ACHN (cell line): ENCODE measurements at regions not wholly inside any gene's neighbourhood (a gene's known extent, or its start where the extent isn't known, plus 50 kb on each side); places are given as distances from the start of the nearest gene placed in this dataset.

ENCODE experiments used
- DNase-seq: peaks from one replicate; pipeline ENCODE4 v3.0.0-alpha.2; 2015
- in situ Hi-C: cut with HindIII; loops from 2 replicates; pipeline ENCODE4 v1.10.0; 2017; ENCODE audit warnings: low sequenced_read_pairs, low pct_ligation_motif_present, low pct_unique_long_range_greater_than_20kb

DNA sequence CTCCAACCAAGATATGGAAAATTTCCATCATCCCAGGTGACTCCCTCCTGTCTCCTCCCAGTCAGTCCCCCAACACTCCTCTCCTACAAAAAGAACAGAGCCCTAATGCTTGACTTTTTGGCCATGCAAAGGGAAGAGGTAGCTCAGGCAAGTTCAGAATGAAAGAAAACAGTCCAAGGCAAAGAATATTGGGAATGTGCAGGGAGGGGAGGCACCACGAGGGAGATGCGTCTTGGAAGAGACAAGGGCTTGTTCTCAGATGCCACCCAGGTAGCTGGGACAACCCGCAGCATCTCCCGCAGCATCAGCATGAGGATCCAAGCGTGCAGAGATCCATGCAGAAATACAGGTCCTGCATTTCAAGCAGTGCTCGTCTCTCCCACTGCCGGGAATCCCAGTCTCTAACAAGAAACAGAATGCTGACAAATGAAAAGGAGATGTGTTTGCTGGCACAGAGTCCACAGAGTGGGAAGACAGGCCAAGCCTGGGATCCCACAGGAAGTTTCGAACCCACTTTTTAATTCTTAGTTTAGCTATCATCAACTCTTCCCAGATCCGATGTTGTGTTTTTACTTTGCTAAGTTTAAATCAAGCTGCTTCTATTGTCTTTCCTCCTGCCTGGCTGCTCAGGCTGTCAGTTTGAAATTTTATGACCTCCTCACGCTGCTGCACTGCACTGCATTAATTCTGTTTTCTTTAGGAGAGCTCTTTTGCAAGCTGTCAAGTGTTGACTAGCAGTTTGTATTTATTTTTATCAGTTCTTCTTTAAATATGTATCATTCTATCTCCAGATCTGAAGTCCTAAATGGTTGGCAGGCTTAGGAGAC lies 86.8 kb upstream of the OSMR start:
- no peak for DNase-seq
- in situ Hi-C loops = no loop called here

DNA sequence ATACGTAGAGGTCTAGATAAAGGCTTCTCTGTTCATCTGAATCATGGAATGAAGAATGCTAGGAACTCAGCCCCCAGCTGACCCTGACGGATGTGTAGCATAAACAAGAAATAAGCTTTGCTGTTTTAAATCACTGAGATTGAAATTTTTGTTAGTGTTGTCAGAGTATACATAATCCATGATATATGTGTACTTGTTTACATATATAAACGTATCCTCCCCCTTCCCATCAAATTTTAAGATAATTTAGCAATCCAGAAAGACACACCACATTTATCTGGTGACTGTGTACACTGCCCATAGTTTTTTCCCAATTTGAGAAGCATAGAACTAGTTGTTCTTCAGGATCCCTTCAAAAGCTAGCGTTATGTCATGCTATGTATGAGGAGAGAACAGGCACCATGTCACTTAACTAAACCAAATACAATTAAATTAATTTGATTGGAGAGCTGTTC lies 80.8 kb upstream of the OSMR start:
- DNase-seq = no peak
- in situ Hi-C loops = no loop called here

DNA sequence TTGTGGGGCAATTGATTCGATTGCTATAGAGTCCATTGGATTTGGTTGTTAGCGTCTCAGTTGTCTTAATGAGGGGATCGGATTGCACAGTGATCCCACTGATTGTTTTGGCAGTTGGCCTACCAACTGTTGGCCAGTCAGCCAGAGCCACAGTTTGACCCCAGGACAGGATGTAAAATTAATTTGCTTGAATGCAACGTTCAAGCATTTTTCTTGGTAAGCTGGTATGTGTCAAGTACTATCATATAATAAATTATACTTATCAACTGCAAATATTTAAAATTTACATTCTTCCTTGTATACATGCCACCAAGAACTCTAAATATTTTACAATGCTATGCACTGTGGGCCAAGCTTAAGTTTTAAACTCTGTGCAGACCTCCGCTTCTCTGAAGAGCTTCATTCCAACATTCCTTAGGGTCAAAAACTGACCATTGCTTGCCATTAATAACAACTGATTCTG lies 80.4 kb upstream of the OSMR start:
- no peak for DNase-seq
- in situ Hi-C loops = no loop called here

DNA sequence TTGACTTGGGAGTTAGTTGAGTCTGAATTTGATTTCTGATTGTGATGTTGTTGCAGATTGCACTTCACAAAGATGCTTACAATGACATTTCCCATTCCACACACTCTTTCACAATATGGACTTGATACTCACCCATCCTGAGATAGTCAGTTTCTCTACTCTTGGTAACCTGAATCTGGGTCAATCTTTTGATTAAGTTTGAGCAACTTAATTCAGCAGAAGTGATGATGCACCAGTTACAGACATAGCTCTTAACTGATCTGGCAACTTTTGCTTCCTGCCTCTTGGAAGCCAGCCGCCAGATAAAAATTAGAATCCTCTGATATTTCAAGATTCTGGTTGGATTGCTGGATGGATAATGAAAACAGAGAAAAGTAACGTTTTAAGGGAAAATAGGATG lies 79.7 kb upstream of the OSMR start:
- DNase-seq = no peak
- in situ Hi-C loops = no loop called here

DNA sequence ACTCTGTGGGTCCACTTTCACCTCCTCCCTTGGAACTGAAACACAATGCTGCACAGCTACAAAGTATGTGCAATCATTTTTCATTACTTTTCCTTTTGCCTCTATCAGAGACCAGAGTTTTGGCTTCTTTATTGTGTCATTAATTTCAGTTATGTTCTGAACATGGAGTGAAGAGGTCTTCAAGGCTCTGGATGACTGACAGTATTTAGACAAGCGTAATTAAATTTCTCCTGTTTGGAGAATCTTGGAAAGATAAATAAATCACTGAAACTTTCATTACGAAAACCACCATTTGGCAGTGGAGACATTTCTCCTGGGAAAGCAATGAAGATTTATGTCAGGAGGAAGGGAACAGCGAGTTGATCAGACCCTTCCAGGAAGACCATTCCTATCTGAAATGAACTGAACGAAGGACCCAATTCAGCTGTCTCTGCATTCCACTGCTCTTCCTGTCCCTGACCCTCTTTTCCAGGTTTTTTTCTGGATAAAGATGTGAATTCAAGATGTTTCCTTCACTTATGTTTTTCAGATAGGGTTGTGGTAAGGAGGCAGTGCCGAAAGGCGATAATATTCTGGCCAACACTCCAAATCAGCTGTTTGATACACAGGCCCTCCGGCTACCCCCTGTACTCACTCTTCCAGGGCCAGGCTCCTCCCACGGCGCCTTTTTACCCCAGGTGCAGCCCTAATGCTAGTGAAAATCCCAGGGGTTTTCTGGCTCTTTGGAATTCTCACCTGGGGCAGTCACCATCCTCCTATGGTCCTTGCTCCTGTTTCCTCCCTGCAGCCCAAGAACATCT lies 77.2 kb upstream of the OSMR start:
- in situ Hi-C loops = no loop called here
- DNase-seq = no peak

DNA sequence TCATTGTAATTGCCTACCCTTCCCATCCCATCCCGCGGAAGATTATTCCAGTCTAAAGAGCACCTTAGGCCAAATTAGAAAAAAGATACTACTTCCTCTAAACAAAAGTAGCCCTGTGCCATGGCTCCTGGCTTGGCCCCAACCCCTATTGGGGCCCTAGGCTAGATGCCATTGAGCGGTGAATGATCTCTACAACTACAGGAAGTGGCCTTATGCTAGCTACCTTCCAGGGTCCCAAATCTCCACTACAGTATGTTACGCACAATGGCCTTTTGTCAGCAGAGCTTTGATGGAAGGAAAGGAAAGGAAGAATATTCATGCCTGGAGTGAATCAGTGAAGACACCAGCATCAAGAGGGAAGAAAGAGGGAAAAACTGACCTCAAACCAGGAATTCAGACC lies 73.3 kb upstream of the OSMR start:
- DNase-seq = no peak
- in situ Hi-C loops = no loop called here

DNA sequence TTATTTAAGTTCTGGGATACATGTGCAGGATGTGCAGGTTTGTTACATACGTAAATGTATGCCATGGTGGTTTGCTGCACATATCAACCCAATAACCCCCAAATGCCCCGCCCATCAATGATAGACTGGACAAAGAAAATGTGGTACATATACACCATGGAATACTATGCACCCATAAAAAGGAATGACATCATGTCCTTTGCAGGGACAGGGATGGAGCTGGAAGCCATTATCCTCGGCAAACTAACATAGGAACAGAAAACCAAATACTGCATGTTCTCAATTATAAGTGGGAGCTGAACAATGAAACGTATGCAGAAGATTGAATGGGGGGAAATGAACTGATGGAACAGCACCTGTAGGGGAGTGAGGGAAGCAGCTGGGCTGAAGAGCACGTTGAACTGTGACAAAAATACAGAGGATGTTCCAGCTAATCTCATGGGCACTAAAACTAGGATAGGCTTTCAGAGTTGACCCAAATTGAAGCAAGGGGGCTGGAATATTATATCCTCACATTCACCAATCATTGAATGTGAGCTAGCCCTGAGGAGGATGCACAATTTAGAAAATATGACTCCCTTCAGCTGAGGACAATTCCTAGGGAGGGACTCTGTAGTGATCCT lies 70.5 kb upstream of the OSMR start:
- no peak for DNase-seq
- in situ Hi-C loops = no loop called here

DNA sequence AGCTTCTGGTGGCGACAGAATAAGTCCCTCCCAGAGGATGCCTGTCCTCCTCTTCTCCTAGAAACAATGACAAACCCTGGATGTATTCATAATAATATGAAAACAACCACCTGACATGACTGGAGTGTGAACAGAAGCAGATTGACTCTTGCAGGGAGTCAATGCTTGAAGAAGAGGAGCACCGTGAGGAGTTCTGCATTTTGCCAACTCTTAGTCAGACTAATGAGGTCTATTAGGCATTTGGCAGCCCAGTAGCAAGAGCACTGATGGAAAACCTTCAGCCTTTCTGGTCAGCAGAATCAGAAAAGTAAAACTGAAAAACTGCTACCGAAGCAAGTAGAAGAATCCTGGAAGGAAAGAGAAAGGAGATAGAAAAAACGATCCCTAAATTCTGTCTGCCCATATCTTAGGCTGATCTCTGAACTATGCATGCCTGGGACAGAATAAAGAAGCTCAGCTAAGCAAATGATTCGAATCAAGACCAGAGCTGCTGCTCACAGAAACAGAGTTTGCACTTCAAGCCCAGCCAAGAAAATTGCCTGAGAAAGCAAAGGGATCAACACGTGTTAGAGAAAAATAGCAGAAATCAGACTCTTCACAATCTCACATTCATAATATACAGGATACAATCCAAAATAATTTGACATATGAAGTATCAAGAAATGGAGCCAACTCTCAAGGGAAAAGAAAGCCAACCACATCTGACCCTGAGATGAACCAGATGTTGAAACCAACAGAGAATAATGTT lies 69.5 kb upstream of the OSMR start:
- in situ Hi-C loops = no loop called here

DNA sequence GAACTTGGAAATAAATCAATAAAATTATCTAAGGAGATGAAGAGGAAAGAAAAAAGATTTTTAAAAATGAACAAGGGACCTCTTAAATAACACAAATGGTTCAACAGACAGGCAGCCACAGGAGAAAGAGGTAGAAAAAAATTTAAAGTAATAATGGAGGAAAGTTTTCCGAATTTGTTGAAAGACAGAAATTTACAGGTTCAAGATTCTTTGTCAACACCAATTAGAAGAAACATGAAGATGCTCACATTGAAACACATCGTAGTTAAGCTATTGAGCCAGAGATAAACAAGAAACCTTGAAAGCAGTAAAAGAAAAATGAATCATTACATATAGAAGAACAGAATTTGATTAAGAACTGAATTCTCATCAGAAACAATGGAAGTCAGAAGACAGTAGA lies 68.7 kb upstream of the OSMR start:
- DNase-seq = no peak
- in situ Hi-C loops = no loop called here

More for the DNA sequence above, 69.5 kb upstream of the OSMR start:
- no peak for DNase-seq

DNA sequence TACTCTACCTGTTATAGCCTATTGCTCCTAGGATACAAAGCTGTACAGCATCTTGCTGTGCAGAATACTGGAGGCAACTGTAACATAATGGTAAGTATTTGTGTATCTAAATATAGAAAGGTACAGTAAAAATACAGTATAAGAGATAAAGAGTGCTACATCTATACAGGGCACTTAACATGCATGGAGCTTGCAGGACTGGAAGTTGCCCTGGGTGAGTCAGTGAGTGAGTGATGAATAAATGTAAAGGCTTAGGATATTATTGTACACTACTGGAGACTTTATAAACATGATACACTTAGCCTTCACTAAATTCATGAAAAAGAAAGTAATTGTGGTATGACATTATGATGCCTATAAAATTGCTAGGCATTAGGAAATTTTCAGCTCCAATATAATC lies 65.5 kb upstream of the OSMR start:
- in situ Hi-C loops = no loop called here
- DNase-seq = no peak

DNA sequence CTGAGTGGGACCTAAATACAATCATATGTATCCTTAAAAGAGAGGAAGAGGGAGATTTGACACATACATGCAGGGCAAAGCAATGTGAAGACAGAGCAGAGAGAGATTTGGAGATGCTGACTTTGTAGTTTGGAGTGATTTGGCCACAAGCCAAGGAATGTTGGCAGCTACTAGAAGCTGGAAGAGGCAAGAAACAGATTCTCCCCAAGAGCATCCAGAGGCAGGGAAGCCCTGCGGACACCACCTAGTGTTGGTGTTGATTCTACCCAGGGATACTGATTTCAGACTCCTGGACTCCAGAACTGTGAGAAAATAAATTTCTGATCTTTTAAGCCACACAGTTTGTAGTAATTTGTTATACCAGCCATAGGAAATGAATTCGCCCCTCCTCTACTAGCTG lies 64.9 kb upstream of the OSMR start:
- DNase-seq = peak; percentile 35
- in situ Hi-C loops = no loop called here

DNA sequence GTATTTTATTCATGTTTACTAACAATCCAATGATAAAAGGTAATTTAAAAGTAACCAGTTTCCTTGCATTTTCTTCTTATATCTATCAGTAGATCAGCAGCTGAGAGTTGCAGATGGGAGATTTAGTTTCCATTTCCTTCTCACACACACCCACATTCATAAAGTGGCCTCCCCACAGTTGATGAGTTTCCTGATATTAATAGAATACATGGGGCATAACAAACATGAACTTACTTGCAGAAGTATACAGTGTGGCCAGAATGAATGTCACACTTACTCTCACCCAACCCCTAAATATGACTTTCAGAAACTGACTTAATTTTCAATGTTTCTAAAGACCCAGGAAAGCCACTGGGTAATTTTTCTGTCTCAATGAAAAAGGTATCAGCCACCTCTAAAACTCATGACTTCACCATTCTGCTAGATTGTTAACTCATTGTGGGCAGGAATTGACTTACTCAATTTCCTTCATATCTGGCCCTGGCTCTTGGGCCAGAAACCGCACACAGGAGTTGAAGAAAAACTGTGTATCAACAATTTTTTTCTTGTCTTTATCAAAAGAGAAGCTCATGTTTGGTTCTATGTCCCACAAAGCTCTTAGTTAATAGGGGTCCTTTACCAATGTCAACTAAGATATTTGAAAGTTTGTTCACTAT lies 63.5 kb upstream of the OSMR start:
- DNase-seq = no peak
- in situ Hi-C loops = no loop called here

DNA sequence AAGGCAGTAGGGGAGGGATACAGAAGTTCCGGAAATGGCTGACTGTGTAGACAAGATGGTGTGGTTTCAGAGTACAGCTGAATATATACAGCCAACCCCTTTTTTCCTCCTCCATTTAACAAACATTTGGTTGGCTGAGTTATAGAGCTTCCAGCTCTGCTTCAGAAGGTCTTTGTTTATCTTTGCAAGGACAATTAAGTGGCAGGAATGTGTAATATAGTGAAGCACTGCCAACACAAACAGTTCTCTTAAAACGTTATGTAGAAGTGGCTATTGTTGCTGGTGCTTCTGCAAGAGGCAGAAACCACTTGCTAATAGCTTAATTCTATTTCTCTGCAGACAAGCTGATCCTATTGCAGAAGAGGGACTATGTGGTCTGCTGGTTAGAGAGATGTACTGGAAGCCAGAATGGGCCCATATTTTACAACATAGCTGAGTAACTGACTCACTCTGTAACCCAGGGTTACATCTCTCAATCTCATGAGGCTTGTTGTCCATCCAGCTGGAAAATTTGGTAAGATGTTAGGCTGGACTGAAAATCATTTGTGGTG lies 62.7 kb upstream of the OSMR start:
- DNase-seq = peak; percentile 85
- in situ Hi-C loops = no loop called here

DNA sequence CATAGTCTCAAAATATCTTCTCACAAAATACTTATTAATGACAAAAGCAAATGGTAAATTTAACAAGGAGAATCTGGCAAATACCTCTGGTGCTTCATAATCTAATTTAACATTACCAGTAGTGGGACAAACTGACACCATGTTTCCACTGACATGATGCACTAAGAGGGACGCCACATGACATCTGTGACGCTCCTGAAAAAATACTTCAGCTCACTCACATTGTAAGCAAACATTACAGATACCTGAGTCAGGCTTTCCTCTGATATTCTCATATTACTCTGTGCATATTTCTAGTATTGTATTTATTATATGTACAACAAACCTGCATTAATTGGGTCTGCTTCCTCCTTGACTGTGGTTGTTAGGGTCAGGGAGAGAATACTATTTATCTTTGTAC lies 56.7 kb upstream of the OSMR start:
- in situ Hi-C loops = no loop called here

DNA sequence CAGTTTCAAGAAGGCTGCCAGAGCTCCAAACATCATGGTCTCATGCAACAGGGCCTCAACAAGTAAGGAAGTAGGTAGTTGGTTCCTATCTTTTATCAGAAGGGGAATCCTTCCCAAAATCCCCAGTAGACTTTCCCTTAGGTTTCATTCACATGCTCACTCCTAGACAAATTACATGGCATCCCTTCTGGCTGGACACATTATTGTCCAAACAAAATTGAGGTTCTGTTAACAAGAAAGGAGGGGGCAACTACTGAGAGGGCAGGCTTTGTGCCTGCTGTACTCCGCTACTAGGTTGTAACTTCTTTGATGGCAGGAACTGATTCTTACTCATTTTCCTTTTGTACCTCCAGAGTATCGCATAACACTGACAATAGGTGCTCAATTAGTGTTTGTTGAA lies 56.0 kb upstream of the OSMR start:
- in situ Hi-C loops = no loop called here
- no peak for DNase-seq

More for the DNA sequence above, 56.7 kb upstream of the OSMR start:
- no peak for DNase-seq

DNA sequence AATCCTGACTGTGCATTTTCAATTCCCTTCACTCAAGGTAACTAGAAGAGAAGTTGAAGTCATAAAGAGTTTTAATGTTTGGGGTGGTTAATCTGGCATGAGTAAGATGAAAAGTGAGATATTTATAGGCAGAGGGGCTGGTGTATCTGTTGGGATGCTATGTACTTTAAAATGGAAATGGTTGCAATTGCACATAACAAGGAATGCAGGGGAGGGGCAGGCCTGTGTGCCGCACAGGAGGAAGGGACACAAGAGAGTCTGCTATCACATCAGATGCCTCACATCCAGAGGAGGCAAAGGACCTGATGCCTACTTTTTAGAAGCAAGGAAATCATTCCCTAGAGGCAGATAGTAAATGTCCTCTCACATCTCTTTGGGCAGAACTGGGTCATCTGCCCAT lies 55.5 kb upstream of the OSMR start:
- DNase-seq = no peak
- in situ Hi-C loops = no loop called here

DNA sequence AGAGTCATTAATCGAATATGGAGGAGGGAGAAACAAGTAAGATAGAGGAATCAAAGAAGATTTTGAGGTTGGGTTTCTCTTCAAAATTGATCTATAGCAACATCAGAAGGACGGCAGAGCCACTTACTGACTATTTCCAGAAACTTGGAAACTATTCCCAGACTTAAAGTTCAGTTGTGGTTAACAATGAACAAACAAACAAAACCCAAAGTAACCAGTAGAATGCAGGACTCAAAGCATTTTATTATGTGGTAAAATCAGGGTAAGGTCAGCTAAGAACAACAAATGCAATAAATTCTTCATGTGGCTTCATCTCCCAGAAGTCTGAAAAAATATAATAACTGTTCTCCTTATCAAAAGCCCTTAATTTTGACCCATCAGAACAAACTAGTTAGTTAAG lies 54.9 kb upstream of the OSMR start:
- in situ Hi-C loops = no loop called here
- no peak for DNase-seq

DNA sequence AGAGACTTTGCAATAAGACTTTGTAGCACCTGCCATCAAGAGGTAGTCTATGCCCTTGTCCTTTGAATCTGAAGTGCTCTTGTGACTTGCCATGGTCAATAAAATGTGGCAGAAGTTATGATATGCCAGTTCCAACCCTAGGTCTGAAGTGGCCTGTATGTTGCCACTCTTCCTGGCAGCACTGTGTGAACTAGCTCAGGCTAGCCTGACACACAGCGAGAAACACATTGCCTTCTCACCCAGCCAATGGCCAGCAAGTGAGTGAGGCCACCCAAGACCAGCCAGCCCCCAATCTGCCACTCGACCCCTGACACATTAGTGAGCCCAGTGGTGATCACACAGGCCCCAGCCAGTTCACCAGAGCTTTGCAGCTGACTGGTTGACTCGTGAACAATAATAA lies 52.7 kb upstream of the OSMR start:
- in situ Hi-C loops = no loop called here
- no peak for DNase-seq
